NCI-H2196 (cell line): ENCODE measurements at regions not wholly inside any gene's neighbourhood (a gene's known extent, or its start where the extent isn't known, plus 50 kb on each side); places are given as distances from the start of the nearest gene placed in this dataset.

Experiments
- DNase-seq: peaks from one replicate; lab custom pipeline; 2025; ENCODE audit not compliant: unreplicated experiment; lab: John Stamatoyannopoulos, UW

DNA sequence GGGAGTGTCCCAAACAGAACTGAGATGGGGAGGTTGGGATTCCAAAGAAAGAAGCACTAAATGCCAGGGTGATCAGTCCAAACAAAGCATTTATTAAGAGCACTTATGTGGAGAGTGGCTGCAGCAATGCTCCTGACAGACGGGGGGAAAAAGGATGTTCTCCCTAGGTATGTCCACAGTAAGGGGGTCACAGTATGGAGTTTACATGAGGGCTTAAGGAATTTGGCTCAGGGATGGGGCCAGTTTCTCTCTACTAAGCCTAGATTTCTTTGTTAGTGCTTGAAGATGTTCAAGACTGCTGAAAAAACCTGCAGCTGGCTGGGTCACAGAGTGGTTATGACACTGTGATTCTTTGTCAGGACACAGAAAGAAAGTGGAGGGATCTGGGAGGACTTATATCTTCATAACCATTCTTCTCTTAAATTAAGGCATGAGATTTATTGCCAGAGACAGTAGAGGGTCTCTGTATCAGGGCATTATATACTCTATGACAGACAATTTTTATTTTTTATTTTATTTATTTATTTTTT, 1468.0 kb downstream of the C4orf33 start:
- no peak for DNase-seq

GRCh38 chr4:130568746-130569145, 1472.8 kb downstream of the C4orf33 start:
- no peak for DNase-seq

DNA sequence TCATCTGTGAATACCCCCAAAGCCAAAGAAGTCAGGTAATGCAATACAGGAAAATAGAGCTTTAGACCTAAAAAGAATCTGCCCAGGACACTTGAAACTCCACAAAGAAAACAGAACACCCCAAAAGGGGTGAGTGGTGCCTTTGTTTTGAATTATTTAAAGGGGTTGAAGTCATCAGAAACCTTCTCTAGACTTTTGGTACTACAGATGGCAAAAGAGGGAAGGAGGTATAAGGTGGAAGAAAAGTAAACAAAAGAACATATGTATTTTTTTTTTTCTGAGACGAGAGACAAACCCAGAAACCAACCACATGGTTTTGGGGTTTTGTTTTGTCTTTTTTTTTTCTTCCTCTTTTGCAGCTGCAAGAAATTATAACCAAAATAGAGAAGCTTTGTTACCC, 1477.8 kb downstream of the C4orf33 start:
- DNase-seq, result no peak

GRCh38 chr4:130574215-130574614, 1478.3 kb downstream of the C4orf33 start:
- DNase-seq, result no peak

GRCh38 chr4:130576218-130576617, 1480.3 kb downstream of the C4orf33 start:
- no peak for DNase-seq

GRCh38 chr4:130591091-130591490, 1495.1 kb downstream of the C4orf33 start:
- no peak for DNase-seq

- no peak for DNase-seq
Measured at GRCh38 chr4:130600706-130601105, 1504.8 kb downstream of the C4orf33 start.

- no peak for DNase-seq
Measured at GRCh38 chr4:130603043-130603442, 1507.1 kb downstream of the C4orf33 start.

GRCh38 chr4:130608121-130608520, 1512.2 kb downstream of the C4orf33 start:
- no peak for DNase-seq

- DNase-seq, result no peak
Measured at GRCh38 chr4:130628531-130628930, 1532.6 kb downstream of the C4orf33 start.

- DNase-seq, result no peak
Measured at GRCh38 chr4:130632731-130633604, 1537.0 kb downstream of the C4orf33 start.

- DNase-seq, result no peak
Measured at GRCh38 chr4:130636486-130636885, 1540.5 kb downstream of the C4orf33 start.

GRCh38 chr4:130640592-130640991, 1544.6 kb downstream of the C4orf33 start:
- DNase-seq, result no peak

- no peak for DNase-seq
Measured at GRCh38 chr4:130646886-130647285, 1550.9 kb downstream of the C4orf33 start.

DNA sequence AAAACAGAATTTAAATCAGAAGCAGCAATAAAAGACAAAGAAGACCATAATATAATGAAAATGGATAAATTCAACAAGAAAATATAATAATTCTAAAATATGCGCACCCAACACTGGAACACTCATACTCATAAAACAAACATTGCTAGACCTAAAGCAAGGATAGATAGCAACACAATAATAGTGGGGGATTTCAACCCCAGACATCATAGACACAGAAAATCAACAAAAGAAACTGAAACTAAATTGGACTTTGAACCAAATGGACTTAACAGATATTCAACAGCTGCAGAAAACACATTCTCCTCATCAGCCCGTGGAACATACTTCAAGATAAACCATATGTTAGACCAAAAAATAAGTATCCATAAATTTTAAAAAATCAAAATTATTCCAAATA, 1552.6 kb downstream of the C4orf33 start:
- no peak for DNase-seq

DNA sequence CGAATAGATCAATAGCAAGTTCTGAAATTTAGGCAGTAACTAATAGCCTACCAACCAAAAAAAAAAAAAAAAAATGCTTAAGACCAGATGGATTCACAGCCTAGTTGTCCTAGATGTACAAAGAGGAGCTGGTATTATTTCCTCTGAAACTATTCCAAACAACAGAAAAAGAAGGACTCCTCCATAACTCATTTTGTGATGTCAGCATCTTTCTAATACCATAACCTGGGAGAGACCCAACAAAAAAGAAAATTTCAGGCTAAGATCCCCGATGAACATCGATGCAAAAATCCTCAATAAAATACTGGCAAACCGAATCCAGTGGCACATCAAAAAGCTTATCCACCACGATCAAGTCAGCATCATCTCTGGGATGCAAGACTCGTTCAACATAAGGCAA, 1557.9 kb downstream of the C4orf33 start:
- DNase-seq, result no peak

GRCh38 chr4:130659320-130659719, 1563.4 kb downstream of the C4orf33 start:
- no peak for DNase-seq

GRCh38 chr4:130668859-130669258, 1572.9 kb downstream of the C4orf33 start:
- no peak for DNase-seq

GRCh38 chr4:130675266-130675665, 1579.3 kb downstream of the C4orf33 start:
- DNase-seq, result no peak

- DNase-seq, result no peak
Measured at GRCh38 chr4:130689181-130689580, 1593.2 kb downstream of the C4orf33 start.

DNA sequence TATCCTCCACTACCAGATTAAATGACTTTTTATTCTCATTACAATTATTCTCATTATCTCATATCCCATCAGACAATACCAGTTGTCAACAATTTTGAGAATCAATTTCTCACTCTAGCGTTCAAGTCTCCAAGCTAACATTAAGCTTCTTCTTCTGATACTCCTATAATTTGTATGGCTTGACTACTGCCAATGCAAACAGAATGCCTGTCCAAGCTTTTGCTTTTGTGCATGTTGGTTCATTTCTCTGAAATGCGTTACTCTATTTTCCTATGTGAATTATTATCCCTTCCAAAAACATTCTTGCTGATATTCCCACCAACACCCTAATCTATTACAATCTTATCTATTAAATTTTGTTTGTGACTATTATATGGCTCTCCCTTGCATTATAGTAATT, 1602.3 kb downstream of the C4orf33 start:
- no peak for DNase-seq

- DNase-seq, result no peak
Measured at GRCh38 chr4:130699004-130699403, 1603.1 kb downstream of the C4orf33 start.
